ENCODE measurements at regions not wholly inside any gene's neighbourhood (a gene's known extent, or its start where the extent isn't known, plus 50 kb on each side); places are given as distances from the start of the nearest gene placed in this dataset.
A peak's percentile ranks its signal among the peaks of the same experiment; 100 is the strongest.

- Histone ChIP-seq H3K27ac (no peak overlapping the region), H3K36me3 (no peaks in the 10 kb centered on the region), H3K4me1 (no peaks in the 10 kb centered on the region), H3K9me3 (peaks cover 0 to 5% (median 0%) of the 10 kb centered on the region in 4 donors), H3K27me3 (no peaks in the 10 kb centered on the region), H3K4me3 (no peak overlapping the region)
- no peak for DNase-seq
- intact Hi-C loops (cut with DNase I; ENCODE audit: low total_unique reads): no loop called here
- no peak for TF ChIP-seq POLR2AphosphoS5 (IDR thresholded peaks at IDR 0.05)
- TF ChIP-seq CTCF (IDR thresholded peaks at IDR 0.05): no peak
- TF ChIP-seq EP300 (IDR thresholded peaks at IDR 0.05): no peak
- no peak for TF ChIP-seq POLR2A (IDR thresholded peaks at IDR 0.05)
- WGBS, 5 donors: 88 to 98% (median 92%) methylated on average over 2 of the region's 2 CpGs
Observed at GRCh38 chr9:108536836-108537601, 318.8 kb downstream of the ACTL7B start.

DNA sequence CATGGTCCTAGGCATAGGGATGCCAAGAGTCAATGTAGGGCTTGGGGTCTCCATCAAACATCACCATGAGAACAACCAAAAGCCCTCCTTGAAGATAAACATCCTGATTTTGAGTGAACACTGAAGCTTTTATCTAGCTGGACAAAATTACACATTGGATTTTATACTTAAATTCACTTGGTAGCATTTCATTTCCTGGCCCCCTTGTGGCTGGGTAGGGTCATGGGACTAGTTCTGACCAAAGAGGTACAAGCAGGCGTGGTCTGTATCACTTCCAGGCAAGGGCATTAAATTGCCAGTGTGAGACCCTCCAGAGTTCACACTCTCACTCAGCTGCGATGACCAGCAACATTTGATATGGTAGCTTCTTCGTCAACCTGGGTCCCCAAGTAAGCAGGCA lies 320.3 kb downstream of the ACTL7B start:
- H3K27me3 ChIP-seq: no peaks in the 10 kb centered on the region
- no peak overlapping the region for H3K27ac ChIP-seq
- no peaks in the 10 kb centered on the region for H3K4me1 ChIP-seq
- H3K9me3 ChIP-seq: peaks cover 0 to 5% (median 0%) of the 10 kb centered on the region in 4 donors
- DNase-seq: no peak
- H3K4me3 ChIP-seq: no peak overlapping the region
- intact Hi-C loops (cut with DNase I; ENCODE audit: low total_unique reads): no loop called here
- WGBS, 5 donors: 84 to 87% (median 85%) methylated on average over 3 of the region's 3 CpGs
- no peaks in the 10 kb centered on the region for H3K36me3 ChIP-seq
- TF ChIP-seq EP300 (IDR thresholded peaks at IDR 0.05): no peak
- no peak for TF ChIP-seq POLR2AphosphoS5 (IDR thresholded peaks at IDR 0.05)
- TF ChIP-seq POLR2A (IDR thresholded peaks at IDR 0.05): no peak
- TF ChIP-seq CTCF (IDR thresholded peaks at IDR 0.05): peak in 3 of 7 experiments; percentile 10 to 23 (median 23)

GRCh38 chr9:108534741-108535140 lies 321.0 kb downstream of the ACTL7B start:
- no peak for TF ChIP-seq CTCF (IDR thresholded peaks at IDR 0.05)
- no peak for TF ChIP-seq POLR2AphosphoS5 (IDR thresholded peaks at IDR 0.05)
- no peak for TF ChIP-seq EP300 (IDR thresholded peaks at IDR 0.05)
- TF ChIP-seq POLR2A (IDR thresholded peaks at IDR 0.05): no peak
- Histone ChIP-seq H3K4me1 (no peaks in the 10 kb centered on the region), H3K9me3 (peaks cover 0 to 5% (median 0%) of the 10 kb centered on the region in 4 donors), H3K36me3 (no peaks in the 10 kb centered on the region), H3K27me3 (no peaks in the 10 kb centered on the region), H3K4me3 (no peak overlapping the region), H3K27ac (no peak overlapping the region)
- intact Hi-C loops (cut with DNase I; ENCODE audit: low total_unique reads): no loop called here
- DNase-seq: no peak
- WGBS, 5 donors: 54 to 67% (median 59%) methylated on average over 2 of the region's 2 CpGs

DNA sequence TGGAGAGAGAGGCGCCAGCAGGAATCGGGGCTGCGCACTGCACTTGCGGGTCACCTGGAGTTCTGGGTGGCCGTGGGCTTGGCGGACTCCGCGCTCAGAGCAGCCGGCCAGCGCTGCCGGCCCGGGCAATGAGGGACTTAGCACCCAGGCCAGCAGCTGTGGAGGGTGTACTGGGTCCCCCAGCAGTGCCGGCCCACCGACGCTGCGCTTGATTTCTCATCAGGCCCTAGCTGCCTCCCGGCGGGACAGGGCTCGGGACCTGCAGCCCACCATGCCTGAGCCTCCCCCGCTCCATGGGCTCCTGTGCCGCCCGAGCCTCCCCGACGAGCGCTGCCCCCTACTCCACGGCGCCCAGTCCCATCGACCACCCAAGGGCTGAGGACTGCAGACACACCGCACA lies 325.6 kb downstream of the ACTL7B start:
- WGBS, 5 donors: 96 to 99% (median 98%) methylated on average over 13 to 29 of the region's 29 CpGs

More for the DNA sequence above, 325.6 kb downstream of the ACTL7B start:
- intact Hi-C loops (cut with DNase I; ENCODE audit: low total_unique reads): no loop called here
- Histone ChIP-seq H3K36me3 (no peaks in the 10 kb centered on the region), H3K4me1 (no peaks in the 10 kb centered on the region), H3K9me3 (peaks cover 0 to 5% (median 0%) of the 10 kb centered on the region in 4 donors), H3K27ac (no peak overlapping the region), H3K27me3 (no peaks in the 10 kb centered on the region), H3K4me3 (no peak overlapping the region)
- DNase-seq: no peak
- TF ChIP-seq EP300 (IDR thresholded peaks at IDR 0.05) (no peak), CTCF (IDR thresholded peaks at IDR 0.05) (no peak), POLR2A (IDR thresholded peaks at IDR 0.05) (no peak), POLR2AphosphoS5 (IDR thresholded peaks at IDR 0.05) (no peak)
